ENCODE measurements at regions not wholly inside any gene's neighbourhood (a gene's known extent, or its start where the extent isn't known, plus 50 kb on each side); places are given as distances from the start of the nearest gene placed in this dataset.

- Histone ChIP-seq H4K20me1 (ENCODE audit: control insufficient read depth, insufficient read depth, low read depth, low read length) (no peaks in the 10 kb centered on the region), H3K9me3 (ENCODE audit: control insufficient read depth, insufficient read depth, low read length) (no peaks in the 10 kb centered on the region), H3F3A (ENCODE audit: control insufficient read depth, insufficient read depth) (no peaks in the 10 kb centered on the region), H3K27me3 (ENCODE audit: control insufficient read depth, low read length) (no peaks in the 10 kb centered on the region), H3K27ac (ENCODE audit: low read depth, low read length) (no peak overlapping the region), H3K4me3 (ENCODE audit: low read length) (no peak overlapping the region), H3K4me2 (ENCODE audit: low read length) (no peak overlapping the region), H3K36me3 (ENCODE audit: control insufficient read depth, low read length) (no peaks in the 10 kb centered on the region), H3K9me2 (replicated peaks; ENCODE audit: control insufficient read depth, low read length) (no peaks in the 10 kb centered on the region), H3K79me2 (ENCODE audit: control insufficient read depth, low read length) (no peaks in the 10 kb centered on the region), H3K4me1 (ENCODE audit: control insufficient read depth, low read length) (no peaks in the 10 kb centered on the region)
- TF ChIP-seq CTCF (IDR thresholded peaks at IDR 0.05; ENCODE audit: low read depth, low read length, poor library complexity, severe bottlenecking) (no peak), EZH2phosphoT487 (IDR thresholded peaks at IDR 0.05; ENCODE audit: borderline replicate concordance, low read length) (no peak)
These were observed 258.2 kb downstream of the PPP1R2C start for GRCh38 chrX:42519666-42520231.

- H3K36me3 ChIP-seq (ENCODE audit: control insufficient read depth, low read length) = no peaks in the 10 kb centered on the region
- H3K4me1 ChIP-seq (ENCODE audit: control insufficient read depth, low read length) = no peaks in the 10 kb centered on the region
- H3K4me3 ChIP-seq (ENCODE audit: low read length) = no peak overlapping the region
- no peaks in the 10 kb centered on the region for H4K20me1 ChIP-seq (ENCODE audit: control insufficient read depth, insufficient read depth, low read depth, low read length)
- no peak overlapping the region for H3K27ac ChIP-seq (ENCODE audit: low read depth, low read length)
- H3K4me2 ChIP-seq (ENCODE audit: low read length) = no peak overlapping the region
- H3K79me2 ChIP-seq (ENCODE audit: control insufficient read depth, low read length) = no peaks in the 10 kb centered on the region
- TF ChIP-seq EZH2phosphoT487 (IDR thresholded peaks at IDR 0.05; ENCODE audit: borderline replicate concordance, low read length) = no peak
- no peak for TF ChIP-seq CTCF (IDR thresholded peaks at IDR 0.05; ENCODE audit: low read depth, low read length, poor library complexity, severe bottlenecking)
- H3K27me3 ChIP-seq (ENCODE audit: control insufficient read depth, low read length) = no peaks in the 10 kb centered on the region
- H3F3A ChIP-seq (ENCODE audit: control insufficient read depth, insufficient read depth) = no peaks in the 10 kb centered on the region
- no peaks in the 10 kb centered on the region for H3K9me3 ChIP-seq (ENCODE audit: control insufficient read depth, insufficient read depth, low read length)
- no peaks in the 10 kb centered on the region for H3K9me2 ChIP-seq (replicated peaks; ENCODE audit: control insufficient read depth, low read length)
These were observed 262.0 kb downstream of the PPP1R2C start for GRCh38 chrX:42515939-42516338.

GRCh38 chrX:42505016-42505415, 272.9 kb downstream of the PPP1R2C start:
- Histone ChIP-seq H3F3A (ENCODE audit: control insufficient read depth, insufficient read depth) (no peaks in the 10 kb centered on the region), H4K20me1 (ENCODE audit: control insufficient read depth, insufficient read depth, low read depth, low read length) (no peaks in the 10 kb centered on the region), H3K9me3 (ENCODE audit: control insufficient read depth, insufficient read depth, low read length) (no peaks in the 10 kb centered on the region), H3K36me3 (ENCODE audit: control insufficient read depth, low read length) (no peaks in the 10 kb centered on the region), H3K79me2 (ENCODE audit: control insufficient read depth, low read length) (no peaks in the 10 kb centered on the region), H3K9me2 (replicated peaks; ENCODE audit: control insufficient read depth, low read length) (no peaks in the 10 kb centered on the region), H3K4me1 (ENCODE audit: control insufficient read depth, low read length) (no peaks in the 10 kb centered on the region), H3K27ac (ENCODE audit: low read depth, low read length) (no peak overlapping the region), H3K4me2 (ENCODE audit: low read length) (no peak overlapping the region), H3K27me3 (ENCODE audit: control insufficient read depth, low read length) (no peaks in the 10 kb centered on the region), H3K4me3 (ENCODE audit: low read length) (no peak overlapping the region)
- TF ChIP-seq CTCF (IDR thresholded peaks at IDR 0.05; ENCODE audit: low read depth, low read length, poor library complexity, severe bottlenecking) (no peak), EZH2phosphoT487 (IDR thresholded peaks at IDR 0.05; ENCODE audit: borderline replicate concordance, low read length) (no peak)
